Epithelial cell of esophagus (primary cell): ENCODE measurements at regions not wholly inside any gene's neighbourhood (a gene's known extent, or its start where the extent isn't known, plus 50 kb on each side); places are given as distances from the start of the nearest gene placed in this dataset.

Experiments
- DNase-seq: peaks from one replicate; pipeline ENCODE4 v3.0.0; 2010; ENCODE audit warnings: low read depth
- H3K4me3 ChIP-seq: 2 replicates; pipeline ENCODE4 v1.5.1; 2011; ENCODE audit warnings: mild to moderate bottlenecking, low read length, control low read depth
- TF ChIP-seq, protein P1 (sequence below): IDR thresholded peaks from 2 replicates; pipeline ENCODE4 v1.5.1; 2011; ENCODE audit warnings: low read depth, mild to moderate bottlenecking, low read length, control low read depth, inconsistent platforms; ENCODE audit not compliant: insufficient read depth; ENCODE audit errors: missing control alignments

GRCh38 chr4:116734178-116734577, 351.2 kb downstream of the TRAM1L1 start:
- no peak for DNase-seq
- no peak overlapping the region for H3K4me3 ChIP-seq
- TF ChIP-seq, protein P1, sequence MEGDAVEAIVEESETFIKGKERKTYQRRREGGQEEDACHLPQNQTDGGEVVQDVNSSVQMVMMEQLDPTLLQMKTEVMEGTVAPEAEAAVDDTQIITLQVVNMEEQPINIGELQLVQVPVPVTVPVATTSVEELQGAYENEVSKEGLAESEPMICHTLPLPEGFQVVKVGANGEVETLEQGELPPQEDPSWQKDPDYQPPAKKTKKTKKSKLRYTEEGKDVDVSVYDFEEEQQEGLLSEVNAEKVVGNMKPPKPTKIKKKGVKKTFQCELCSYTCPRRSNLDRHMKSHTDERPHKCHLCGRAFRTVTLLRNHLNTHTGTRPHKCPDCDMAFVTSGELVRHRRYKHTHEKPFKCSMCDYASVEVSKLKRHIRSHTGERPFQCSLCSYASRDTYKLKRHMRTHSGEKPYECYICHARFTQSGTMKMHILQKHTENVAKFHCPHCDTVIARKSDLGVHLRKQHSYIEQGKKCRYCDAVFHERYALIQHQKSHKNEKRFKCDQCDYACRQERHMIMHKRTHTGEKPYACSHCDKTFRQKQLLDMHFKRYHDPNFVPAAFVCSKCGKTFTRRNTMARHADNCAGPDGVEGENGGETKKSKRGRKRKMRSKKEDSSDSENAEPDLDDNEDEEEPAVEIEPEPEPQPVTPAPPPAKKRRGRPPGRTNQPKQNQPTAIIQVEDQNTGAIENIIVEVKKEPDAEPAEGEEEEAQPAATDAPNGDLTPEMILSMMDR: no peak

- TF ChIP-seq, protein P1: no peak
- no peak for DNase-seq
- no peak overlapping the region for H3K4me3 ChIP-seq
These were observed 352.0 kb downstream of the TRAM1L1 start for GRCh38 chr4:116733370-116733769.

GRCh38 chr4:116726523-116726922, 358.9 kb downstream of the TRAM1L1 start:
- no peak for DNase-seq
- H3K4me3 ChIP-seq: no peak overlapping the region
- TF ChIP-seq, protein P1: no peak

- no peak overlapping the region for H3K4me3 ChIP-seq
- no peak for DNase-seq
- TF ChIP-seq, protein P1: no peak
These were observed 361.1 kb downstream of the TRAM1L1 start for GRCh38 chr4:116724249-116724648.

GRCh38 chr4:116705466-116705865, 379.9 kb downstream of the TRAM1L1 start:
- TF ChIP-seq, protein P1: no peak
- H3K4me3 ChIP-seq: no peak overlapping the region
- DNase-seq: no peak

DNA sequence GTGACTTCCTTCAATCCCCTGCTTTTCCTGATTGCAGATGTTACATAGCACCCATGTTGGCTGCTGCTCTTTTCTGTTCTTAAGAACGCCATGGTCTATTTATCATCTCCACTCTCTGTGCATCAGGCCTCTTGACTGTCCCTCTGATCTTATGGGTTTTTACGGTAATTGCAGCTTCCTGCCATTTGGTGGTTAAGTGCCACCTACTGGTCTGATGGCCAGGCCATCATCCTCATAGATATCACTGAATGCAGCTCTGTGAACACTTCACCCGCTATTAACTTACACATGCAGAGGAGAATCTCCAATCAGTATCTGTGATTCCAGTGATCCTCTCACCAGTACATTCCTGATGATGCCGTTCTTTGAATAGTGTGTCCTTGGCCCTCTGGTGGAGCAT, 382.4 kb downstream of the TRAM1L1 start:
- TF ChIP-seq, protein P1: no peak
- peak; percentile 4 for DNase-seq

DNA sequence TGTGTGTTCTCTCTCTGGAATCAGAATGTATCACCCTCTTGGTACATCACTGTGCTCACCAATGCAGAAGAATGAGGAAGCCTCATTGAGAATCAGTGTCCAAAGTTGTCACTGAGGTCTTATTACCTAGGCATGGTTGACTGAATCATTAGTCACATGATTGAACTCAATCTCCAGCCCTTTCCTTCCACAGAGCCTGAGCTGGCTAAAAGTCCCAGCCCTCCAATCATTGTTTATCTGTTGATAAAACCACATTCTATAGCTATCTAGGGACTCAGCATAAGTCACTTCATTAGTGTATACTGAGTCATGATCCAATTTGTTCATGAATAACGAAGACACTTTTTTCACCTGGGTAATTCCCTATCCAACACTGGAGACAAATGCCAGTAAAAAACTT, 396.8 kb downstream of the TRAM1L1 start:
- no peak overlapping the region for H3K4me3 ChIP-seq
- peak; percentile 6 for DNase-seq
- TF ChIP-seq, protein P1: no peak

More for the DNA sequence above, 382.4 kb downstream of the TRAM1L1 start:
- H3K4me3 ChIP-seq: no peak overlapping the region
